Lower lobe of right lung (tissue), 2 donors: ENCODE measurements at regions not wholly inside any gene's neighbourhood (a gene's known extent, or its start where the extent isn't known, plus 50 kb on each side); places are given as distances from the start of the nearest gene placed in this dataset.
A peak's percentile ranks its signal among the peaks of the same experiment; 100 is the strongest.
"Not testable (repeated sequence)": the region's sequence is repeated elsewhere in the genome, so short reads cannot be mapped to it uniquely, and the experiment has no call there.

ENCODE experiments used
- ATAC-seq, 2 donors: fragments of 200-7000 bp; cut with Tn5 transposase; one replicate each; pipeline ENCODE4 v1.9.1; 2020 to 2022; ENCODE audit warnings: mild to moderate bottlenecking in 2 of 2, moderate library complexity in 2 of 2
- DNase-seq: peaks from one replicate; pipeline ENCODE4 v3.0.0-alpha.2; 2020
- H3K27ac ChIP-seq: fragments of 200-600 bp; one replicate; pipeline ENCODE4 v1.8.0; 2022
- H3K27me3 ChIP-seq: fragments of 200-600 bp; one replicate; pipeline ENCODE4 v1.8.0; 2022; ENCODE audit warnings: low read depth
- H3K36me3 ChIP-seq: fragments of 200-600 bp; one replicate; pipeline ENCODE4 v1.8.0; 2022; ENCODE audit warnings: mild to moderate bottlenecking
- H3K4me1 ChIP-seq: fragments of 200-600 bp; one replicate; pipeline ENCODE4 v1.8.0; 2022
- H3K4me3 ChIP-seq: fragments of 200-600 bp; one replicate; pipeline ENCODE4 v1.8.0; 2022; ENCODE audit warnings: mild to moderate bottlenecking
- H3K9me3 ChIP-seq: fragments of 200-600 bp; one replicate; pipeline ENCODE4 v1.8.0; 2022
- intact Hi-C: fragments of 100-400 bp; cut with DNase I; formaldehyde crosslinking; loops from one replicate; pipeline ENCODE4 v1.11.0; 2022
- TF ChIP-seq, protein P1 (sequence below): fragments of 200-600 bp; IDR thresholded peaks from one replicate; pipeline ENCODE4 v1.8.0; 2022; ENCODE audit warnings: antibody characterized with exemption, mild to moderate bottlenecking
- donor health status: DM: no; HTN: yes; CAD: no; lungs with severe emphysema.

- Histone ChIP-seq H3K27me3 (no peaks in the 10 kb centered on the region), H3K4me1 (no peaks in the 10 kb centered on the region), H3K9me3 (peaks cover 12% of the 10 kb centered on the region), H3K4me3 (no peak overlapping the region), H3K36me3 (no peaks in the 10 kb centered on the region), H3K27ac (no peak overlapping the region)
- ATAC-seq (no peak), DNase-seq (no peak)
- TF ChIP-seq, protein P1, sequence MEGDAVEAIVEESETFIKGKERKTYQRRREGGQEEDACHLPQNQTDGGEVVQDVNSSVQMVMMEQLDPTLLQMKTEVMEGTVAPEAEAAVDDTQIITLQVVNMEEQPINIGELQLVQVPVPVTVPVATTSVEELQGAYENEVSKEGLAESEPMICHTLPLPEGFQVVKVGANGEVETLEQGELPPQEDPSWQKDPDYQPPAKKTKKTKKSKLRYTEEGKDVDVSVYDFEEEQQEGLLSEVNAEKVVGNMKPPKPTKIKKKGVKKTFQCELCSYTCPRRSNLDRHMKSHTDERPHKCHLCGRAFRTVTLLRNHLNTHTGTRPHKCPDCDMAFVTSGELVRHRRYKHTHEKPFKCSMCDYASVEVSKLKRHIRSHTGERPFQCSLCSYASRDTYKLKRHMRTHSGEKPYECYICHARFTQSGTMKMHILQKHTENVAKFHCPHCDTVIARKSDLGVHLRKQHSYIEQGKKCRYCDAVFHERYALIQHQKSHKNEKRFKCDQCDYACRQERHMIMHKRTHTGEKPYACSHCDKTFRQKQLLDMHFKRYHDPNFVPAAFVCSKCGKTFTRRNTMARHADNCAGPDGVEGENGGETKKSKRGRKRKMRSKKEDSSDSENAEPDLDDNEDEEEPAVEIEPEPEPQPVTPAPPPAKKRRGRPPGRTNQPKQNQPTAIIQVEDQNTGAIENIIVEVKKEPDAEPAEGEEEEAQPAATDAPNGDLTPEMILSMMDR = no peak
- intact Hi-C loops = no loop called here
These were observed 122.1 kb upstream of the ID2 start for GRCh38 chr2:8559805-8560204.

DNA sequence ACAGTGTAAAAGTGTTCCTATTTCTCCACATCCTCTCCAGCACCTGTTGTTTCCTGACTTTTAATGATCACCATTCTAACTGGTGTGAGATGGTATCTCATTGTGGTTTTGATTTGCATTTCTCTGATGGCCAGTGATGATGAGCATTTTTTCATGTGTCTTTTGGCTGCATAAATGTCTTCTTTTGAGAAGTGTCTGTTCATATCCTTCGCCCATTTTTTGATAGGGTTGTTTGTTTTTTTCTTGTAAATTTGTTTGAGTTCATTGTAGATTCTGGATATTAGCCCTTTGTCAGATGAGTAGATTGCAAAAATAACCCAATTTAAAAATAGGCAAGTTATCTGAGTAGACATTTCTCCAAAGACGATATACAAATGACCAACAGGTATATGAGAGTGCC is 120.2 kb upstream of the ID2 start:
- H3K4me3 ChIP-seq, H3K27ac ChIP-seq, H3K27me3 ChIP-seq, intact Hi-C loops, H3K4me1 ChIP-seq, ATAC-seq, DNase-seq, H3K36me3 ChIP-seq: not testable (repeated sequence)
- H3K9me3 ChIP-seq = peaks cover 12% of the 10 kb centered on the region

GRCh38 chr2:8563814-8564474 is 117.9 kb upstream of the ID2 start:
- intact Hi-C loops = no loop called here
- TF ChIP-seq, protein P1 = no peak
- ATAC-seq = no peak

DNA sequence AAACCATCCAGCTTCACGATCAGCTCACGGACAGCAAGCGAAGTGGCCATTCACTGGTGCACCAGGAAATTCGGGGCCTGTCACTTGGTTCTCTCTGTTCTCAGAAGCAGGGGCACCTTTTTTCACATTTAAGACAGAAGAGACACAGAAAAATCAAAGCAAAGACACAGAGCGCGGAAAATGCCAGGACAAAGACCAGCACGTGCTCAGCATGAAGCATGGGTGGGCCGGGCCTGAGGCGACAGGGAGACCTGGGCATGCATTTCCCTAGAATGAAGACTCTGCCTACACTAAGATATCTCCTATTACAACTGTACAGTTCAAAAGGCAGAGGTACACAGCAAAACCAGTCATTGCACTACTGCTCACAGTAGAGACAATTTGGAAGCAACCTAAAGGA is 117.4 kb upstream of the ID2 start:
- no peak overlapping the region for H3K27ac ChIP-seq
- no peak for DNase-seq
- H3K4me3 ChIP-seq = no peak overlapping the region
- no peaks in the 10 kb centered on the region for H3K27me3 ChIP-seq
- TF ChIP-seq, protein P1 = no peak
- no peaks in the 10 kb centered on the region for H3K36me3 ChIP-seq
- no peak for ATAC-seq
- H3K4me1 ChIP-seq = no peaks in the 10 kb centered on the region
- peaks cover 1% of the 10 kb centered on the region for H3K9me3 ChIP-seq
- intact Hi-C loops = no loop called here

More at GRCh38 chr2:8563814-8564474, 117.9 kb upstream of the ID2 start:
- H3K27me3 ChIP-seq = no peaks in the 10 kb centered on the region
- no peak for DNase-seq
- peaks cover 6% of the 10 kb centered on the region for H3K9me3 ChIP-seq
- H3K4me1 ChIP-seq = no peaks in the 10 kb centered on the region
- H3K36me3 ChIP-seq = no peaks in the 10 kb centered on the region
- H3K4me3 ChIP-seq = no peak overlapping the region
- no peak overlapping the region for H3K27ac ChIP-seq

- intact Hi-C loops = no loop called here
- Histone ChIP-seq H3K36me3 (no peaks in the 10 kb centered on the region), H3K4me3 (no peak overlapping the region), H3K27me3 (no peaks in the 10 kb centered on the region), H3K9me3 (no peaks in the 10 kb centered on the region), H3K27ac (no peak overlapping the region), H3K4me1 (no peaks in the 10 kb centered on the region)
- DNase-seq (no peak), ATAC-seq (peak in 1 of 2 donors; percentile 11)
- TF ChIP-seq, protein P1 = no peak
These were observed 116.3 kb upstream of the ID2 start for GRCh38 chr2:8565399-8566154.

GRCh38 chr2:8566155-8566670 is 115.6 kb upstream of the ID2 start:
- H3K36me3 ChIP-seq = no peaks in the 10 kb centered on the region
- DNase-seq = no peak
- no peaks in the 10 kb centered on the region for H3K4me1 ChIP-seq
- no peaks in the 10 kb centered on the region for H3K9me3 ChIP-seq
- TF ChIP-seq, protein P1 = no peak
- no peak overlapping the region for H3K4me3 ChIP-seq
- intact Hi-C loops = no loop called here
- no peak overlapping the region for H3K27ac ChIP-seq
- H3K27me3 ChIP-seq = no peaks in the 10 kb centered on the region
- no peak for ATAC-seq
